Smooth muscle cell (in vitro differentiated cells): ENCODE measurements at regions not wholly inside any gene's neighbourhood (a gene's known extent, or its start where the extent isn't known, plus 50 kb on each side); places are given as distances from the start of the nearest gene placed in this dataset.

Source experiments
- DNase-seq: peaks from one replicate; lab custom pipeline; 2025; ENCODE audit not compliant: unreplicated experiment; lab: John Stamatoyannopoulos, UW
- H2AFZ ChIP-seq: fragments of 200-600 bp; sonication (generic); 2 replicates; pipeline ENCODE4 v1.6.0; 2016; ENCODE audit warnings: antibody characterized with exemption, low read depth, mild to moderate bottlenecking
- H3F3A ChIP-seq: fragments of 200-600 bp; sonication (generic); 2 replicates; pipeline ENCODE4 v1.6.0; 2017; ENCODE audit warnings: antibody characterized with exemption, low read depth
- H3K27ac ChIP-seq: fragments of 200-600 bp; sonication (generic); 2 replicates; pipeline ENCODE4 v1.5.1; 2016; ENCODE audit warnings: low read depth, mild to moderate bottlenecking
- H3K27me3 ChIP-seq: fragments of 200-600 bp; sonication (generic); 2 replicates; pipeline ENCODE4 v1.6.1; 2016; ENCODE audit warnings: low read depth, mild to moderate bottlenecking
- H3K36me3 ChIP-seq: fragments of 200-600 bp; sonication (generic); 2 replicates; pipeline ENCODE4 v1.5.1; 2016; ENCODE audit warnings: low read depth
- H3K4me1 ChIP-seq: fragments of 200-600 bp; sonication (generic); 2 replicates; pipeline ENCODE4 v1.5.1; 2016; ENCODE audit warnings: low read depth
- H3K4me2 ChIP-seq: fragments of 200-600 bp; sonication (generic); 2 replicates; pipeline ENCODE4 v1.6.0; 2016; ENCODE audit warnings: mild to moderate bottlenecking
- H3K4me3 ChIP-seq: fragments of 200-600 bp; sonication (generic); 2 replicates; pipeline ENCODE4 v1.5.1; 2016; ENCODE audit warnings: mild to moderate bottlenecking
- H3K79me2 ChIP-seq: fragments of 200-600 bp; sonication (generic); 2 replicates; pipeline ENCODE4 v1.6.0; 2016; ENCODE audit warnings: low read depth, mild to moderate bottlenecking
- H3K9ac ChIP-seq: fragments of 200-600 bp; sonication (generic); 2 replicates; pipeline ENCODE4 v1.6.0; 2016; ENCODE audit warnings: low read depth
- H3K9me3 ChIP-seq: fragments of 200-600 bp; sonication (generic); replicated peaks from 2 replicates; pipeline ENCODE4 v1.5.1; 2016; ENCODE audit warnings: low read depth
- H4K20me1 ChIP-seq: fragments of 200-600 bp; sonication (generic); 2 replicates; pipeline ENCODE4 v1.6.0; 2016; ENCODE audit warnings: low read depth
- WGBS: methylation state at CpG from one replicate; pipeline ENCODE4 v1.1.7; 2016; ENCODE audit warnings: low lambda C conversion rate; 5-methylcytosine and 5-hydroxymethylcytosine counted together
- TF ChIP-seq, protein P1 (sequence below): fragments of 200-600 bp; sonication (generic); IDR thresholded peaks from 2 replicates; pipeline ENCODE4 v1.5.1; 2017; ENCODE audit warnings: borderline replicate concordance, mild to moderate bottlenecking, antibody characterized with exemption; ENCODE audit not compliant: insufficient read depth, poor library complexity, severe bottlenecking

DNA sequence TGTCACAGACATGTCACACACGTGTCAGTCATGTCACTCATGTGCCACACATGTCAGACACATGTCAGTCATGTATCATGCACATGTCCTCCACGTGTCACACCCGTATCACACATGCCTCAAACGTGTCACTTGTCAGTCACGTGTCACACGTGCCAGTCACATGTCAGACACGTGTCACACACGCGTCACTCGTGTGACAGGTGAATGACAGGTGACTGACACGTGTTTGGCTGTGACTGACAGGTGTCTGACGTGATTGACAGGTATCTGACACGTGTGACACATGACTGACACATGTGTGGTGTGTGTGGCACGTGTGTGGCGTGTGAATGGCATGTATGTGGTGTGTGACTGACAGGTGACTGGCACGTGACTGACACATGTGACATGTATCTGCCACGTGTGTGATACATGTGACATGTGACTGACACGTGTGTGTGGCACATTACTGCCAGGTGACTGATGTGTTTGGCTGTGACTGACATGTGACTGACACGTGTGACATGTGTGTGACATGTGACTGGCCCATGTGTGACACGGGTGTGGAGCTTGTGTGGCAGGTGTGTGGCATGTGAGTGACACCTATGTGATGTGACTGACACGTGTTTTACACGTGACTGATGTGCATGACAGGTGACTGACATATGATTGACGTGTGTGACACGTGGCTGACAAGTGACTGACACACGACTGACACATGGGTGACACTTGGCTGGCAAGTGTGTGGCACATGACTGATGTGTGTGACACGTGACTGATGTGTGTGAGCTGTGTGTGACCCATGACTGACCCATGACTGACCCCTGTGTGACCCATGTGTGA lies 90.7 kb upstream of the GPC3 start:
- H3K4me2 ChIP-seq = no peak overlapping the region
- no peak for DNase-seq
- H3K79me2 ChIP-seq = no peaks in the 10 kb centered on the region
- no peaks in the 10 kb centered on the region for H3K27me3 ChIP-seq
- H3K27ac ChIP-seq = no peak overlapping the region
- H3K4me1 ChIP-seq = no peaks in the 10 kb centered on the region
- whole genome bisulfite sequencing = 76% methylated on average over 26 of the region's 26 CpGs
- no peak overlapping the region for H2AFZ ChIP-seq
- no peaks in the 10 kb centered on the region for H3K36me3 ChIP-seq
- no peak overlapping the region for H3K9ac ChIP-seq
- H3F3A ChIP-seq = no peaks in the 10 kb centered on the region
- H3K9me3 ChIP-seq = no peaks in the 10 kb centered on the region
- no peak overlapping the region for H3K4me3 ChIP-seq
- no peaks in the 10 kb centered on the region for H4K20me1 ChIP-seq
- TF ChIP-seq, protein P1, sequence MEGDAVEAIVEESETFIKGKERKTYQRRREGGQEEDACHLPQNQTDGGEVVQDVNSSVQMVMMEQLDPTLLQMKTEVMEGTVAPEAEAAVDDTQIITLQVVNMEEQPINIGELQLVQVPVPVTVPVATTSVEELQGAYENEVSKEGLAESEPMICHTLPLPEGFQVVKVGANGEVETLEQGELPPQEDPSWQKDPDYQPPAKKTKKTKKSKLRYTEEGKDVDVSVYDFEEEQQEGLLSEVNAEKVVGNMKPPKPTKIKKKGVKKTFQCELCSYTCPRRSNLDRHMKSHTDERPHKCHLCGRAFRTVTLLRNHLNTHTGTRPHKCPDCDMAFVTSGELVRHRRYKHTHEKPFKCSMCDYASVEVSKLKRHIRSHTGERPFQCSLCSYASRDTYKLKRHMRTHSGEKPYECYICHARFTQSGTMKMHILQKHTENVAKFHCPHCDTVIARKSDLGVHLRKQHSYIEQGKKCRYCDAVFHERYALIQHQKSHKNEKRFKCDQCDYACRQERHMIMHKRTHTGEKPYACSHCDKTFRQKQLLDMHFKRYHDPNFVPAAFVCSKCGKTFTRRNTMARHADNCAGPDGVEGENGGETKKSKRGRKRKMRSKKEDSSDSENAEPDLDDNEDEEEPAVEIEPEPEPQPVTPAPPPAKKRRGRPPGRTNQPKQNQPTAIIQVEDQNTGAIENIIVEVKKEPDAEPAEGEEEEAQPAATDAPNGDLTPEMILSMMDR = no peak

DNA sequence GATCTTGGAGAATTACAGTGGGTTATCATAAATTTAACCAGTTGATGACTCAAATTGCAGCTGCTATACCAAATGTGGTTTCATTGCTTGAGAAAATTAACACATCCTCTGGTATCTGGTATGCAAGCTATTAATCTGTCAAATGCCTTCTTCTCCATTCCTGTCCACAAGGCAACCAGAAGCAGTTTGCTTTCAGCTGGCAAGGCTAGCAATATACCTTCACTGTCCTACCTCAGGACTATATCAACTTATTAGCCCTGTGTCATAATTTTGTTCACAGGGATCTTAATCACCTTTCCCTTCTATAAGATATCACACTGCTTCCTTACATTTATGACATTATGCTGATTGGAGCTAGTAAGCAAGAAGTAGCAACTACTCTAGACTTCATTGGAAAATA lies 110.0 kb upstream of the GPC3 start:
- Histone ChIP-seq H3F3A (no peaks in the 10 kb centered on the region), H3K9me3 (no peaks in the 10 kb centered on the region), H3K4me3 (no peak overlapping the region), H3K79me2 (no peaks in the 10 kb centered on the region), H3K27ac (no peak overlapping the region), H3K27me3 (no peaks in the 10 kb centered on the region), H3K36me3 (no peaks in the 10 kb centered on the region), H3K4me2 (no peak overlapping the region), H3K9ac (no peak overlapping the region), H3K4me1 (no peaks in the 10 kb centered on the region), H4K20me1 (no peaks in the 10 kb centered on the region), H2AFZ (no peak overlapping the region)
- no peak for DNase-seq
- TF ChIP-seq, protein P1 = no peak

DNA sequence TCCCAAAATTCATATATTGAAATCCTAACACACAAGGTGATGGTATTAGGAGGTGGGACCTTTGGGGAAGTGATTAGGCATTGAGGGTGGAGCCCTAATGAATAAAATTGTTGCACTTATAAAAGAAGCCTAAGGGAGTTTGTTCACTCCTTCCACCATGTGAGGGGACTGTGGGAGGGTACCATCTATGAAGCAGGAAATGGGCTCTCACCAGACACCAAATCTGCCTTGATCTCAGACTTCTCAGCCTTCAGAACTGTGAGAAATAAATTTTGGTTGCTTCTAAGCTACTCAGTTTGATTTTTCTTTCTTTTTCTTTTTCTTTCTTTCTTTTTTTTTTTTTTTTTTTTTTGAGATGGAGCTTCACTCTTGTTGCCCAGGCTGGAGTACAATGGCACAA lies 116.2 kb upstream of the GPC3 start:
- Histone ChIP-seq H4K20me1 (no peaks in the 10 kb centered on the region), H3F3A (no peaks in the 10 kb centered on the region), H3K4me2 (no peak overlapping the region), H3K4me3 (no peak overlapping the region), H3K27me3 (no peaks in the 10 kb centered on the region), H3K9ac (no peak overlapping the region), H3K27ac (no peak overlapping the region), H3K79me2 (no peaks in the 10 kb centered on the region), H2AFZ (no peak overlapping the region), H3K4me1 (no peaks in the 10 kb centered on the region), H3K9me3 (no peaks in the 10 kb centered on the region), H3K36me3 (no peaks in the 10 kb centered on the region)
- TF ChIP-seq, protein P1 = no peak
- DNase-seq = no peak

DNA sequence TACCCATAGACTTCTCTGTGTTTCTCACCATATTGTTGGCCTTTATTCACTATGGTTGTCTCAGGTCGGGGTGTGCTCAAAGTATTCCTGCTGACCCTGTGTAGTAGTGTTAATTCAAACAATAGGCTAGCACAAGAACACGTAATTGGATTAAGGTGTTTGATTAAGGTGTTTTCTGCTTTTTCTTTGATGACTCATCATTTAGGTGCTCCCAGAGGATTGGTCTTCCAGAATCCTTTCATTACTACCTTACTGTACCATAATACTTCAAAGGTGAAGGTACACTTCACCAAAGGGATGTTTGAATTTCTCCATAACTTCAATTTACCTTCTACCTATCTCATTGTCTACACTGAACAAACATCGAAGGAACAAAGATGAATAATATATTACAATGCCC lies 121.7 kb upstream of the CCDC160 start:
- Histone ChIP-seq H3K36me3 (no peaks in the 10 kb centered on the region), H3K27ac (no peak overlapping the region), H3K9ac (no peak overlapping the region), H4K20me1 (no peaks in the 10 kb centered on the region), H3K4me1 (no peaks in the 10 kb centered on the region), H3F3A (no peaks in the 10 kb centered on the region), H3K79me2 (no peaks in the 10 kb centered on the region), H2AFZ (no peak overlapping the region), H3K4me3 (no peak overlapping the region), H3K9me3 (no peaks in the 10 kb centered on the region), H3K4me2 (no peak overlapping the region), H3K27me3 (no peaks in the 10 kb centered on the region)
- DNase-seq = no peak
- 69% methylated on average over 3 of the region's 3 CpGs for WGBS
- TF ChIP-seq, protein P1 = no peak
